CD4-positive, alpha-beta T cell treated with Interleukin-1 beta for 1 hour (primary cell): ENCODE measurements at regions not wholly inside any gene's neighbourhood (a gene's known extent, or its start where the extent isn't known, plus 50 kb on each side); places are given as distances from the start of the nearest gene placed in this dataset.

Experiments
- DNase-seq, 2 donors: peaks; one replicate each; pipeline ENCODE4 v3.0.0-alpha.2; 2020 to 2022

DNA sequence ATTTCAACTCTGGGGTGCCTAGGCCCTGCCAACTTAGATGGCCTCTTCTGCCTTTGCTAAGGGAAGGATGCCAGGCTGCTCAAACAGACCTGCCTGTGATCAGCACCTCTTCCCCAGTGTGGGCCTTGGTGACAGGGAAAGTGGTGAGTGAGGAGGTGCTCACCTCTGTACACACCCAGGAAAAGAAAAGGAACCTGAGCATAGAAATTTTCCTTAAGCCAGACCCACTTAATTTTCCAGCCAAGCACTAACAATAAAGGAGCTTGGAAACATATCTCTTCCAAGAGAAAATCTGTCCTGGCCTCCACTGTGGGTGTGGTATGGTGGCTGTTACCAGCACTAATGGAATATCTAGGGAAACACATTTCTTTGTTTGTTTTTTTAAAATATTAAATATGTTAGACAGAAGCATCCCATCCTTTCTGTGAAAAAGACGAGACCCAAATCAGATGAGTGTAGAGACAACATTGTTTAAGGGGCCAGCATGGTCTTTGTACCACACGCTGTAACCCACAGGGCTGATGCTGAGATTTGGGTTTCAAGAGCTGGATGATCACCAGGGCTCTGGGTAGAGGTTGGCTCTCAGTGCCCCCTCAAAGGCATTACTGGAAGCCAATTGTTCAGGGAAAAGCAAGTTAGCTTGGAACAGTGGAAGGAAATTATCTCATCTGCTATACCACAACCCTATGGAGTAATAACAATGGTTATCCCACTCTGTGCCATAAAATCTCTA is 472.2 kb downstream of the INSC start:
- no peak for DNase-seq

DNA sequence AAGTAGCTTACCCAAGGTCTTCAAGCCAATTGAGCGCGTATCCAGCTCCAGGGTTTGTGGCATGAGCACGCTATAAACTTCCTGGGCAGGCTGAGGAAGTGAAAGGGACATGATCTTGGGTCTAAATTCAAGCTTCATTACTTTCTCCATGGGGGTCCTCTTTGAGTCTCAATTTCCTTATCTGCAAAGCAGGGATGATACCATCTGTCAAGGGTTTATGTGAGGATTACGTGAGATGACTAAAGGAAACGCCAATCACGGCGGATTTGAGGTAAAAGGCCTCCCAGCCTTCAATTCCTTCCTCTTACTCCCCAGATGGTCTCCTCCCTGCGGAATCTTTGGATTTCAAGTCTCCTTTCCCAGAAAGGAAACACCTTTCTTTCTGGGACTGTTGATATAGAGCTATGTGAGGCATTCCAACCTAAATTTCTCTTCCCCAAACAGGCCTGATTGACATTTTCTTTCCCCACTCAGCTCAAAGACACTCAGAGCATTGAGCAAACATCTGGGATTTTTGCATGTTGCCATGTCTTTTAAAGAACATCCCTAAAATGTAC is 474.4 kb downstream of the INSC start:
- DNase-seq, result no peak

DNA sequence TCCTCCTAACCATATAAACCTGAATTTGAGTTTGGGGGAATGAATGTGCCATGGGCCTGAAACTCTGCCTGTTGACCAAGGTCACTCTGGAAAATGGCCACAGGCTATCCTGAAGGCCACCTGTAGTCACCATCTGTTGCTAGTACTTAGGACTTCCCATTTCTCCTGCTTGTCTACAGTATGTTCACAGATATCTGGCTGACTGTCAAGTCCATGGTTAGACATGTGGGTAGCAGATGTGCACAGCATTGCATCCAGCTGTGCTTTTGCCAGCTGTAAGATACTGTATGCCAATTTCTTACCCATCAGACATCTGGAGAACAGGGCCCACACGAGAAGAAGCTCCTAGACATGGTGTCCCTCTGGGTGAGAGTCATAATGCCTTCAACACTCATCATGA is 475.4 kb downstream of the INSC start:
- DNase-seq, result no peak

DNA sequence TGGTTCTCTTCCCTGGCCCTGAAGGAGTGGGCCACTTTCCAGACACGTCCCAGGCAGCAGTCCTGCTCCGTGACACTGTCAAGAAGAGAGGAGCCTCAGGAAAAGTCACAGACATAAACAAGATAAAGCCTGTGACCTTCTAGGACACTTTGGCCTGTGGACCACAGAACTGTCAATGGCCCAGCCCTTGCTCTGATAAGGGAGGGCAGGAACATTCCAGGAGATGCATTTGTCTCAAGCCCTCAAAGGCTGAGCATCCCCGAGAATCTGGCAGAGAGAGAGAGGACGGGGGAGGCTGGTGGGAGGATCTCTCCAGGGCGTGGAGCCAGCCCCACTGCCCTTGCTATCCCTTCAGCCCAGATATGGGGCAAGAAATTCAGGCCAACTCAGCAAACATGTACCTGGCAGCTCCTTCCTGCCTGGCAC is 476.4 kb downstream of the INSC start:
- no peak for DNase-seq

DNA sequence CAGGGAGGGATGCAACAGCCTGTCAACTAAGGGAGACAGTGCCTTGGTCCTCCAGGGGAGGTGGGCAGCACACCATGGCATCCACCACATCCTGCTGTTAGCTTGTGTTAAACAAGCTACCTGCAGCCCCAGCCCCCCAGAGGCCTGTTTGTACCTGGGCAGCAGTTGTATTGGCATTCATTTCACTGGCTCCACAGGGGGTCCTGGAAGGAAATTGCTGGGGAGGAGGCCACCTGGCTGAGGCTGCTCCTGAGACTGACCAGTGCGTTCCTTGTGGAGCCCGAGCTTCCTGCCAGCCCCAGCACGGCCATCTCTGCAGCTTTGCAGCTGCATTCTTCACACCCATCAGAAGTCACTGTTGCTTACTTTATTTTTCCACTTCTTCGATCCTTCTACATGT is 479.9 kb downstream of the INSC start:
- no peak for DNase-seq

DNA sequence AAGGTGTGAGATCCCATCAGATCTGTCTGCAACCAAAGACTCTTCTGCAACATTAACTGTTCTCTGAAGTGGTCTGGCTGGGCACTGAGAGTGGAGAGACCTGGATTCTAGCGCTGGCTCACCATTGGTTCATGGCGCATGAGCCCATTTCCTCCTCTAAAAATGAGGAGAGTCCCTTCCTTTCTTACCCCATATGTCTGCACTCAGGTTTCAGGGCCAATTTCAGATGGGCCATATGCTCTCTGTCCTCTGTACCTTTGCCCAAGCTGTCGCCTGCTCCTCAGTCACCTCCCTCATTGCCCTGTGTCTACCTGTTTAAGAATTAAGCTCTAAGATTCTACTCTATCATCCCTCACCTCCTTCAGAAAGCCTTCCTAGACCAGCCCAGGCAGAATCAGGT is 484.7 kb downstream of the INSC start:
- no peak for DNase-seq

DNA sequence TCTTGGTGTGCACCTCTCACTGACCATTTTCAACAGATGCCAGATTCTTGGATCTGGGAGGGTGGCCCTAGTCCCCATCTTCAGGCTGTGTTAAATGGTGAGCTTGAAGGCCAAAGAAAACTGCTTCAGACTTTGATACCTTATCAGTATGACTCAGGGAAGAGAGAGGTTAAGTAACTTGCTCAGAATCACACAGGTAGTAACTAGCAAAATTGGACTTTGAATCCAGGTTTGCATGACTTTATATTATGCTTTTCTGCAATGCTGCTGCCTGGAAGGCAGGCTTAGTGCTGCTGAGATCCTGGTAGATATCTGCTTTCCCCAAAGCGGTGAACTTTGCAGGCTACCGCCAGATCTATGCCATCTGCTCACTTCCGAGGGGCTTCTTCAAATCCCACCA is 487.3 kb downstream of the INSC start:
- no peak for DNase-seq

DNA sequence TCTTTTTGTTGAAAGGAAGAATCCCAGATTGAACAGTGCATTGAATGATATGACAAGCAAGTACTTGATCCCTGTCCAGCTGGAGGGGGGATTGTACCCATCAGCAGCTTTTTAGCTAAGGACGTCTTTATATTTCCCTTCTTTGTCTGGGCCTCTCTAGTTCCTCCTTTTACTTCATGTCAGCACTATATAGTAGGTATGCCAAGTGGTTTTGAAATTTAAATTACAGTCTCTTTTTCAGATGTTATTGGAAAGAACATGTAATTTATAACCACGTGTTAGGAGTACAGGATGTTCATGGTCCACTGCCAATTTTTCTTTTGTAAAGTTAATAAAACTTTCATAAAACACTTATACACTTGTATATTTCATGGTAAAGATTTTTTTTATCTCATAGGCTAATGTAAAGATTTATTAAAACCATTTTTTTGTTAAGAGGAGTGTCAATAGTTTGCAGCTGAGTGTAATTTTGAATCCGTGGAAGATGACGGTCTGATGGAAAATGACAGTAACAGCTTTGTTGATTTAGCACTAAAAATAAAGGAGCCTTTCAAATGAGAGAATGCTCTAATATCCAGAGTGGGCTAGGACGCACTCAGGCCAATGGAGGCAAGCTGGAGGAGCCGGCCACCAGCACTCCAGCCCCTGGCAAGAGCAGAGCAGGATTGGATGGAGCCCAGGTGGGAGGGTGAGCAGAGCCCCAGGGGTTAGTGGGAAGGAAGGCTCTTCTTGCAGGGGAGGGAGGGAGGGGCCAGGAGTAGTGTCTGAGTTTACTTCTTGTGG is 488.3 kb downstream of the INSC start:
- DNase-seq, result no peak

DNA sequence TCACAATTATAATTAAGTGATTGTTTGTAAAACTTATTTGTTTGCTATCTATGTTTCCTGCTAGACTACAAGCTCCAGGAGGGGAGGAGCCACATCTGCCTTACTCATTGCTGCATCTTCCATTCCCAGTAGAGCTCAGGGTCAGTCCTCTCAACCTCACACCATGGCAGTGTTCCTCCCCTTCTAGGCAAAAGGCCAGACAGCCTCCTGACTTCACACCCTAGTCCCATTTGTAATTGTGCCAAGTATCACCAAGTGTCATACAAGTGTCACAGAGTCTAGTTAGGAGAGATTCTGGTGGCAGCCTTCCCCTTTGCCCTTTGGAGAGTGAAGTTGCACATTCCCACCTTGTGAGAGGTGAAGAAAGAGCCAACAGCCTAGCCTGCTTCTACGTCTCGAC is 490.4 kb downstream of the INSC start:
- no peak for DNase-seq

DNA sequence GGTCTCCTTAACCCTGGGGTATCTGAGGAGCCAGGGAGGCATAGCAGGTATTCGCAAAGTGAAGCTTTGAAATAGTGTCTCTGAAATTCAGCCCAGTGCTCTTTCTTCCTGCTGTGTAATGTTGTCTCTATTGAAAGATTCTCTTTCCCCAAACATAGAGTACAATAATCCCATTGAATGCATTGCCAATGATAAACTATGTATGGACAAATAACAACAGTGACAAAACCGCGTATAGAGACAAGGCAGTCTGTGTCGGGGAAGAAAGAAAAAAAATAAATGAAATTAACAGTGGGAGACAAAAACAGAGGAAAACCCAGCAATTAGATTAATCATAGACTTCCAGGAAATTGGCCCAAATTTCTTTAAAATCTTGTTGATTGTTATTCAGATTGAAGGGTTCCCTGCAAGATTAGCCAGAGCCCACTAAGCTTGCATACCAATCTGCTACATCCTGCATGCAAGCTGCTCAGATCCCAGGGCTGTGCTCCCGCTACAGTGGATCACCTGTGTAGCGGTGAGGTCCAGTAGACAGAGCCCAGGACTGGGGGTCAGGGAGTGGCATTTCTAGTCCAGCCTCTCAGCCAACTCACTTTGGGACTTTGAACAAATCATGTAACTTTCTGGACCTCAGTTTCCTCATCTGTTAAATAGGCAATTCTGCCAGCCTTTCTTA is 492.8 kb downstream of the INSC start:
- DNase-seq, result no peak

DNA sequence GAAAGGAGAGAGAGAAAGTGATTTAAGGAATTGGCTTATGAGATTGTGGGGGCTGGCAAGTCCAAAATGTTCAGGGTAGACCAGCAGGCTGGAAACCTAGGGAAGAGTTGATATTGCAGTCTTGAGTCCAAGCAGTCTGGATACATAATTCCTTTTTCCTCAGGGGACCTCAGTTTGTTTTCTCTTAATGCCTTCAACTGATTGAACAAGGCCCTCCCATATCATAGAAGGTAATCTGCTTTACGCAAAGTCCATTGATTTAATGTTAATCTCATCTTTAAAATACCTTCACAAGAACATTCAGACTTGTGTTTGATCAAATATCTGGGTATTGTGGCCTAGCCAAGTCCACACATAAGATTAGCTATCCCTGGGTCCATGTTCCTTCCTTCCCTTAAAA is 494.7 kb downstream of the INSC start:
- DNase-seq, result no peak

DNA sequence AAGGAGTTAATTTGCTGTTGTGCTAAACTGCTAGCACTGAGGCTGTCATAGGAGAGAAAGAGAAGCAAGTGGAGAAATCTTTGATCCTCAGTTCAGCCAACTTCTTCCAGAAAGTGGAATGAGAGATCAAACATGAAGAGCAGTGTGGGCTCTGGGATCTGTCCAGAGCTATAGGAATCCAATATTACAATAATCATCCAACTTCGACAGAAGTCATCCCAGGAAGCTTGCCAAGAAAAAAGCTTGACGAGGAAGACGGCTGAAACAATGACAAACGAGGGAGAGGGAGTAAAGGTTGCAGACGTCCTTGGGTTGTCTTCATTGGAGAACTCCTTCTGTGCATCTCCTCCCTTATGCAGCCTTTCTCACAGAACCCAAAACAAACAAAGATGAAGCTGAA is 496.2 kb downstream of the INSC start:
- no peak for DNase-seq

DNA sequence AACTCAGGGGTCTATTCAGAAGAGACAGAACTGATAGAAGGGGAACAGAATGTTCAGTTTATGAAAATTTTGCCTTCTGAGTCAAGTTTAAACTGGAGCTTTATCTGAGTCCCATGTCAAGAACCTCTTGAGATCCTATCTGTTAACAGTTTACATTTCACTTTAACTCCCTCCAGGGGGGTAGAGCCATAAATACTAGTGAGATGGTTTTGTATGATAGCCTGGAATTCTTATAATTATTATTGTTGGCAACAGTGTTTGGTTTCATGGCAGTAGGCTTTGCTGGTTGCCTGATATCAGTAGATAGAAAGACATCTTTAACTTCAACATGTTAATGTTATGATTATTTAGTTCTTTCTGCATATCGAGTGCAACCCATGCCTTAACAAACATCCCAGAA is 498.5 kb downstream of the INSC start:
- DNase-seq, result no peak

DNA sequence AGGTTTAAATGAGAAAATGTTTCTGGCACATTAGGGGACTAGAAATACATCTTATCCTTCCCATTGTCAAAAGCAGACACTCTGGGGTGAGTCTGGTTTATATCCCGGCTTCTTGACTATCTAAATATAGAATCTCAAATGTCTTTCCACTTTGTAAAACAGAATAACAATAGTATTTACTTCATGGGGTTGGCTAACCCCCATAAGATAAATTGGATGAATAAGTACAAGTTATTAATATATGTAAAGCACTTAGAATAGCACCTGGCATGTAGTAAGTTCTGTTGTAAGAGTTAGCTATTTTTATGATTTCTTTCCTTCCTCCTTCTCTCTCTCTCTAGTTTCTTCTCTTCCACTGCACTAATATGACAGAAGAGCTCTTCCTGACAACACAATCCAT is 499.1 kb downstream of the INSC start:
- no peak for DNase-seq

DNA sequence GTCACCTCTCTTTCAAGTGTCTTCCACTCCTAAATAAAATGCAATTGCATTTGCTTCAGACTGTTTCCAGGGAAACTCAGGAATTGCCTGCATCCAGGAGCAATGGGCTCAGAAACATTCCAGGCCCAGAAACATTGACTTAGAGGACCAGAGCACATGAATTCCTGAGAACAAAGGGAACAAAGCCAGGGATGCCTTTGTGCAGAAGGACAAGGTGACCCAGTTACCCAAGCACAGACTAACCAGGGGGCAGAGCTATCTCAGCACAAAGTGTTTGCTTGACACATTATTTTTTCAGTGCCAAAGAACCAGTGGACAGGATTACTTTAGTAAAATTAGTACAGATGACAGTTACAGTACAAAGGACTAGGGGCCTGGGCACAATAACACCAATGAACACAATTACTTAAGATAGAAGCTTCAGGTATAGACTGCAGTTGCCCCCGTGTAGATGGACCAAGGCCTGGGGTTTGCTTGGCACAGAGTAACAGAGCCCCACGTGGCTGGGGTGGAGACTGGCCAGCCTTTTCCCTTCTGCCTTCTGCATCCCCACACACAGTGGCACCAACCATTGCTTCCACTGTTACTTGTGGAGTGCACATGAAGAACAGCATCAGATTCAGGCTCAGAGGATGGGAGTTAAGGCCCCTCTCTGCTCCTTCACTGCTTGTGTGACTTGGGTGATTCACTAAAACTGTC is 500.8 kb downstream of the INSC start:
- DNase-seq, result no peak

DNA sequence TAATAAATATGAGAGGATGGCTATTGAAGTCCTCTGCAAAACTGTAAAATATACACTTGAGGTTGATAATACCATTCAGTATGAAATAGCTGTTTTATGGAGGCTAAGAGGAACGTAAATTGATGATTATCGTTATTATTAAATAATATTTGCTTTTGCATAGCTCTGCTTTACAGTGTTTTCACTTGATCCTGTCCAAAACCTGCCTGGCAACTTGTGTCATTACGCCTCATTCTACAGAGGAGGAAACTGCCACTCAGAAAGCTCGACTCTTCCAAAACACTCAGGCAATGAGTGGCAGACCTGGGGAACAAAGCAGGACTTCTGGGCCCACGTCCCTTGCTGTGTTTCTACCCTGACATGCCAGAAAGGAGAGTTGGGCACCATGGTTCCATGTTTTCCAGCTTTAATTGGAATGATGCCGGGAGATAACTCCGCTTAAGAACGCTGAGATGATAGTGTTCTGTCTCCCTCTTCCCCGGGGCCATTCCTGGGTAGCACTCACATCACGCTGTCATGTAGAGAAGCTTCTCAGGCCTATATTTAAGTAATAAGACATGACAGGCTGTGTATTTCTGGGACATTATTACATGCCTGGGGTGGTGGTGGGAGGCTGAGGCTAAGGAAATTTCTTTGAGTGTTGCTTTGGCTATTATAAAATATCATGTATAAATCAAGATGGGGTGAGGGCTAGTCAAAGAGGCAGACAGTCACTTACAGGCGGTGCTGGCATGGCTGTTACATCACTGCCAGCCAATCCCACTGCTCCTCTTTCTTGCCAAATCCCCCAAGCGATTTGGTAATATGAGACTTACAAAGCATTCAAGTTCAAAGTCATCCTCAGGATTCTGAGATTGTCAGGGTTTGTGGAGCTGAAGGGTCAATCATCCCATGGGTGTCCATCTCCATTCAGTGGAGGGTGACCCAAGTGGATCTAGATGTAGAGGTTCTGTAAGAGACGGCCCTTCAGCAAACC is 501.7 kb downstream of the INSC start:
- no peak for DNase-seq

DNA sequence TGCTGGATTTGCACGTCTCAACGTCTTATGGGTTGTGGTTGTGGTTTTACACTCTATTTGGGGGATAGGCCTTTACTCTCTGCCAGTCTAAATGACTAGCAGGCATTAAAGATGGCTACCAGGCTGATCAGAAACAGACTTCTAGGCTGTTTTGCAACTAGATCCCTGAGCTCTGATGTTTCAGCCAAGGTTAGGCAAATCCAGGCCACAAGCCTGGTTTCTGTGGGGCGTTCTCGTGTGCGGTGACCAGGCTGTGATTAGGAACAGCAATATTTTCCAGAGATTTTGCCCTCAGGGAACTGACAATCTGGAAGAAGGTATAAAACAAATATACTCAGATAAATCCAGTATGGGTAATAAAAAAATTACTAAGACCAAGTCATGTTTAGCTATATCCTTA is 502.4 kb downstream of the INSC start:
- DNase-seq, result no peak

DNA sequence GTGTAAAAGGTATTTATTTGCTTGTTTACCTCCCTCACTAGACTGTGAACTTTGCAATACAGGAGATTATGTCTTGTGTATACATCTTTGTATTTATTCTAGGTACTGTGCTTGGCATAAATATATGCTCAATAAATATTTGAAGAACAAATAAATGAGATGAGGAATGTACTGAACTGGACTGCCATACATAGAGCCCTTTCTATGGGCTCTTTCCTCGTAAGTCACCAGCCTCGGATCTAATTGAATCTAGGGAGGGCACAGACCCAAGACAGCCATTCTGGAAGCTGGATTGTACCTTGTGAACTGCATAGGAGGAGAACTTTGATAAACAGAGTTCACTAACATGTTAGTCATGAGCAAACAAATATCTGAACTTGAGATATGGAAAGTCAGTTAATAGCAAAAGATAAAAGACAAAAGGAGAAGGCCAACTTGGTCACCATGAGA is 503.9 kb downstream of the INSC start:
- DNase-seq, result no peak

DNA sequence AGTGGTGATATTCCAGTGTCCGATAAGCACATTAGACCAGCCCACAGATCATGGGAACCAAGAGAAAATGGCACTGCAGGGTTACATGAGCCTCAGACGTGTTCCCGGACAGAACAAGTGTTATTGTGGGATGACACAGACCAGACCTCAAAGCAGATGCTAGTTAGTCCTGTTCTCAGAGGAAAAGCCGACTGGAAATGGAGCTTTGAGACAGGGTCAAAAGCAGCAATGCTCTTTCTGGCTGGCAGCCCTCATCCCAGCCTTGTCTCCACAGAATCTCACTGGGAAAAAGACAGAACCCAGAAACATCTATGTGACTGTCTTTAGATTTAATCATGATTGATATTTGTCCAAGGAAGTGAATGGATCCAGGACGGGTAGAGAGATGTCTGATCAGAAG is 506.8 kb downstream of the INSC start:
- no peak for DNase-seq

DNA sequence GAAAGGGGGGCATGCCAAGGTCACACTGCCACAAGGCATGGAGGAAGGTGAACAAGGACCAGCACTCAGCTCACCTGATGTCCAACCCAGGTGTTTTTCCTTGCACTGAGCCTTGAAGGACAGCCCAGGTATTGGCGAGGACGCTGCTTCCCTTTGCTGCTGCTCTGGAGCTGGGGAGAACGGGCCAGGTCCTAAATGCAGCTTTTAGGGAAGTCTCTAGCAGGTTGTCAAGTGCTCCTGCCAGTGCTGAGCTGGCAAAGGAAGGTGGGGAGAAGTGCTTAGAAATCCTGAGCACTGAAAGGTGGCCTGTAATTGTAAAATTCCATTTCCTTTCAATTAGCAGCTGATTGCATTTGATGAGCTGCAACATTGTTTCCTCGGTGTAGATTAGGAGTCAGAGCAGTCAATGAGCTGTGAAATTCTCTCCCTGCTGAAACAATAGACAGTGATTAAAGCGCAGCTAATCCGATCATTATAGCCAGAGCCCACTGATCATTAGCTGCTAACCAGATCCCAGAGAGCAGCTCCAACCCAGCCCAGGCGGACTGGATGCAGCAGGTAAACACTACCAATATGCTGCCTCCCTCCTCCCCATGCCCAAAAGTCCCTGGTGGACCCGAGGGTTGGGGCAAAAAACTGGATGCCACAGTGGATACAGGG is 507.6 kb downstream of the INSC start:
- DNase-seq, result no peak

DNA sequence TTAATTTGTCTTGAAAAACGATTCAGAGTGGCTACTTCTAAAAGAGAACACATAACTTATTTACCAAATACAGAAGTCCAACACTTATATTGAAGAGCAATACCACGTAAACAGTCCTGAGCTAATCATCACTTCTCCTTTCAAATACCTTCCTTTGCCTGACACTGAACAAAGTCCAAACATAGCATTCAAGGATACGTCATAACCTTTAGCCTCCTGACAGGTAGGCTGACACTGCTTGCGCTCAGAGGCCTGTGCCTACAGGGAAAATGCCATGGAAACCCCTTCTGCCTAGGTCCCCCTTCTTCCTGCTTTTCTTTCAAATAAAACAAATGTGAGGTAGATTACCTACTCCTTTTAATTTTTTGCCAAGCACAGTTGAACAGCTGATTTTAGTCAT is 510.0 kb downstream of the INSC start:
- no peak for DNase-seq
